ENCODE measurements at regions not wholly inside any gene's neighbourhood (a gene's known extent, or its start where the extent isn't known, plus 50 kb on each side); places are given as distances from the start of the nearest gene placed in this dataset.

GRCh38 chr1:157239936-157240335 is 101.7 kb upstream of the ETV3 start:
- TF ChIP-seq ZNF274 (IDR thresholded peaks at IDR 0.05; ENCODE audit: low read depth, low read length) (no peak), YY1 (IDR thresholded peaks at IDR 0.05; ENCODE audit: insufficient read depth, insufficient read length) (no peak), SUZ12 (IDR thresholded peaks at IDR 0.05; ENCODE audit: extremely low read depth, insufficient read depth, insufficient read length) (no peak)
